K562 (cell line): ENCODE measurements at regions not wholly inside any gene's neighbourhood (a gene's known extent, or its start where the extent isn't known, plus 50 kb on each side); places are given as distances from the start of the nearest gene placed in this dataset.

Experiments
- ATAC-seq: fragments of 200-7000 bp; cut with Tn5 transposase; 3 replicates; pipeline ENCODE4 v1.9.1; 2020; ENCODE audit warnings: moderate library complexity
- BruUV-seq: library from RNA; stranded (reverse); fragments of 400-500 nt; replicated peaks from 2 replicates; lab custom pipeline; 2021; lab: Mats Ljungman, UMichigan
- CTCF ChIA-PET: fragments of 300-600 bp; formaldehyde crosslinking; extraction: SDS; loops from one replicate; lab custom pipeline; 2021; ENCODE audit warnings: low intra/inter-chr PET ratio; lab: Yijun Ruan, JAX
- POLR2A ChIA-PET: fragments of 300-600, 350-650 bp; sonication (Branson Sonifier 250); formaldehyde crosslinking; extraction: SDS; loops from one replicate; lab custom pipeline; 2021; ENCODE audit warnings: antibody characterized with exemption, inconsistent platforms; lab: Yijun Ruan, JAX
- DNase-seq, 4 experiments: peaks; one replicate each; pipeline versions ENCODE4 v3.0.0 to v3.0.0-alpha.2; 2011 to 2018; ENCODE audit warnings: low spot score in 3 of 4, mixed read lengths in 3 of 4; ENCODE audit errors: extremely low read depth in 1 of 4
- FAIRE-seq: peaks from 2 replicates; lab custom pipeline; 2011; peaks lifted over from hg19 to GRCh38; lab: Jason Lieb, UNC
- H2AFZ ChIP-seq: 2 replicates; pipeline ENCODE4 v1.6.0; 2011; ENCODE audit warnings: low read depth, low read length, control low read depth, inconsistent platforms
- H3K27ac ChIP-seq: fragments of 200-600 bp; 3 replicates; pipeline ENCODE4 v1.8.0; 2011; ENCODE audit warnings: low read depth, mild to moderate bottlenecking, control low read depth, inconsistent platforms, low read length, moderate library complexity, mixed read lengths; ENCODE audit errors: extremely low read depth
- H3K27me3 ChIP-seq, 2 experiments: fragments of 300-600 bp in 1 of 2; 2 replicates in 1 of 2; 3 replicates in 1 of 2; pipeline versions ENCODE4 v1.6.0 to v1.8.0; 2011; ENCODE audit warnings: inconsistent platforms in 2 of 2, low read length in 2 of 2, mild to moderate bottlenecking in 1 of 2, mixed read lengths in 1 of 2, moderate library complexity in 1 of 2; ENCODE audit not compliant: control insufficient read depth in 2 of 2, insufficient read depth in 2 of 2
- H3K36me3 ChIP-seq: fragments of 300-600 bp; 3 replicates; pipeline ENCODE4 v1.8.0; 2011; ENCODE audit warnings: mild to moderate bottlenecking, low read length, inconsistent platforms; ENCODE audit not compliant: control insufficient read depth, insufficient read depth
- H3K4me1 ChIP-seq, 2 experiments: fragments of 200-600 bp in 1 of 2; replicated peaks in 1 of 2; 2 replicates in 1 of 2; 3 replicates in 1 of 2; pipeline versions ENCODE4 v1.5.1 to v1.8.0; 2011; ENCODE audit warnings: inconsistent platforms in 2 of 2, low read length in 2 of 2, mild to moderate bottlenecking in 1 of 2, mixed read lengths in 1 of 2, moderate library complexity in 1 of 2; ENCODE audit not compliant: control insufficient read depth in 2 of 2, insufficient read depth in 2 of 2
- H3K4me2 ChIP-seq: 2 replicates; pipeline ENCODE4 v1.6.1; 2011; ENCODE audit warnings: low read length, control low read depth, inconsistent platforms, mixed read lengths; ENCODE audit not compliant: insufficient read depth
- H3K4me3 ChIP-seq: fragments of 200-600 bp; sonication (generic), shearing (Covaris generic); 2 replicates; pipeline ENCODE4 v1.5.1; 2016; ENCODE audit warnings: control low read depth, inconsistent platforms
- H3K79me2 ChIP-seq: fragments of 200-600 bp; 3 replicates; pipeline ENCODE4 v1.8.0; 2011; ENCODE audit warnings: low read length, inconsistent platforms; ENCODE audit not compliant: control insufficient read depth, insufficient read depth
- H3K9ac ChIP-seq, 2 experiments: 2 replicates each; pipeline versions ENCODE4 v1.6.0 to v1.6.1; 2011; ENCODE audit warnings: low read depth in 2 of 2, low read length in 2 of 2, control low read depth in 1 of 2, inconsistent platforms in 1 of 2, mild to moderate bottlenecking in 1 of 2, mixed read lengths in 1 of 2; ENCODE audit not compliant: insufficient read depth in 1 of 2
- H3K9me1 ChIP-seq: one replicate; pipeline ENCODE4 v1.6.0; 2011; ENCODE audit warnings: inconsistent platforms, mild to moderate bottlenecking, low read length, moderate library complexity; ENCODE audit not compliant: control insufficient read depth, insufficient read depth
- H3K9me3 ChIP-seq: replicated peaks from 2 replicates; pipeline ENCODE4 v1.5.1; 2011; ENCODE audit warnings: low read depth, low read length, inconsistent platforms; ENCODE audit not compliant: control insufficient read depth, insufficient read depth
- H4K20me1 ChIP-seq: replicated peaks from 2 replicates; pipeline ENCODE4 v1.6.1; 2011; ENCODE audit warnings: low read length, inconsistent platforms, mixed read lengths; ENCODE audit not compliant: control insufficient read depth, insufficient read depth
- BRD4 ChIP-seq: fragments of 200-600 bp; sonication (generic); IDR thresholded peaks from 2 replicates; pipeline ENCODE4 v1.6.1; 2017; ENCODE audit warnings: inconsistent platforms
- CBFB ChIP-seq: sonication (generic); formaldehyde crosslinking; IDR thresholded peaks from 2 replicates; pipeline ENCODE4 v1.4.0; 2020; ENCODE audit warnings: mild to moderate bottlenecking, missing genetic modification reagents
- ETV6 ChIP-seq, 3 experiments: fragments of 150-350 bp in 1 of 3; sonication (generic) in 1 of 3; formaldehyde crosslinking in 1 of 3; IDR thresholded peaks; 2 replicates each; pipeline versions ENCODE4 v1.6.1 to v1.8.0; 2014 to 2022; ENCODE audit warnings: borderline replicate concordance in 2 of 3, low read depth in 2 of 3, antibody characterized with exemption in 1 of 3, low read length in 1 of 3, mild to moderate bottlenecking in 1 of 3, missing genetic modification reagents in 1 of 3
- JUND ChIP-seq, 2 experiments: IDR thresholded peaks; 2 replicates in 1 of 2; 3 replicates in 1 of 2; pipeline ENCODE4 v1.6.1; 2011; ENCODE audit warnings: borderline replicate concordance in 2 of 2, low read depth in 2 of 2, low read length in 2 of 2, improper control_type of control experiment in 1 of 2, missing biosample characterization in 1 of 2, missing genetic modification characterization in 1 of 2, missing genetic modification reagents in 1 of 2
- KDM2B ChIP-seq: fragments of 250-450 bp; sonication (Bioruptor Pico); IDR thresholded peaks from 2 replicates; pipeline ENCODE4 v1.8.0; 2021; ENCODE audit warnings: mild to moderate bottlenecking, moderate library complexity
- MYC ChIP-seq, 2 experiments: fragments of 250-450 bp in 1 of 2; sonication (Bioruptor Pico) in 1 of 2; IDR thresholded peaks; 2 replicates each; pipeline versions ENCODE4 v1.5.1 to v1.6.1; 2012 to 2021; ENCODE audit warnings: low read depth in 2 of 2, borderline replicate concordance in 1 of 2, improper control_type of control experiment in 1 of 2, low read length in 1 of 2, mild to moderate bottlenecking in 1 of 2, moderate library complexity in 1 of 2
- PCBP2 ChIP-seq: fragments of 200-400 bp; formaldehyde crosslinking; IDR thresholded peaks from 2 replicates; pipeline ENCODE4 v1.6.1; 2018; ENCODE audit warnings: low read length, low read depth, mild to moderate bottlenecking, moderate library complexity; ENCODE audit not compliant: poor library complexity, severe bottlenecking
- POLR2H ChIP-seq: IDR thresholded peaks from 2 replicates; pipeline ENCODE4 v1.6.1; 2016; ENCODE audit warnings: missing genetic modification characterization, low read depth, mild to moderate bottlenecking, control low read depth, missing compliant biosample characterization, moderate library complexity
- ZC3H4 ChIP-seq: sonication (generic); formaldehyde crosslinking; IDR thresholded peaks from 2 replicates; pipeline ENCODE4 v1.9.0; 2021; ENCODE audit warnings: missing genetic modification reagents, borderline replicate concordance
- ZC3H8 ChIP-seq: fragments of 450-650 bp; IDR thresholded peaks from 2 replicates; pipeline ENCODE4 v1.6.1; 2017
- ZNF274 ChIP-seq: IDR thresholded peaks from 2 replicates; pipeline ENCODE4 v1.6.1; 2011; ENCODE audit warnings: low read depth, mild to moderate bottlenecking, low read length, moderate library complexity, borderline replicate concordance
- ZNF76 ChIP-seq: fragments of 250-450 bp; sonication (Bioruptor Pico); IDR thresholded peaks from 2 replicates; pipeline ENCODE4 v1.4.0; 2020; ENCODE audit warnings: mild to moderate bottlenecking, moderate library complexity, borderline replicate concordance
- in situ Hi-C: fragments of 300-500 bp; cut with MboI; formaldehyde crosslinking; loops from 4 replicates; pipeline ENCODE4 v1.15.0; 2018; ENCODE audit warnings: inconsistent platforms, mixed read lengths
- intact Hi-C: fragments of 100-400 bp; cut with micrococcal nuclease; formaldehyde crosslinking; loops from 2 replicates; pipeline ENCODE4 v1.14.2; 2022
- TF ChIP-seq, protein P1 (sequence below): fragments of 450-650 bp; IDR thresholded peaks from 2 replicates; pipeline ENCODE4 v1.6.1; 2016
- TF ChIP-seq, protein P2 (sequence below): sonication (generic); formaldehyde crosslinking; IDR thresholded peaks from 2 replicates; pipeline ENCODE4 v1.8.0; 2022; ENCODE audit warnings: mild to moderate bottlenecking, missing genetic modification reagents
- TF ChIP-seq, protein P3 (sequence below): IDR thresholded peaks from 2 replicates; pipeline ENCODE4 v1.6.1; 2014; ENCODE audit warnings: antibody characterized with exemption
- TF ChIP-seq, protein P4 (sequence below): fragments of 450-650 bp; formaldehyde crosslinking; IDR thresholded peaks from 2 replicates; pipeline ENCODE4 v1.4.0; 2020; ENCODE audit warnings: mild to moderate bottlenecking, moderate library complexity
- TF ChIP-seq, protein P5 (sequence below), 2 experiments: fragments of 250-450 bp in 1 of 2; fragments of 450-650 bp in 1 of 2; sonication (Bioruptor Pico) in 1 of 2; IDR thresholded peaks; 2 replicates each; pipeline versions ENCODE4 v1.6.1 to v1.8.0; 2016 to 2021; ENCODE audit warnings: mild to moderate bottlenecking in 2 of 2, moderate library complexity in 2 of 2, missing compliant biosample characterization in 1 of 2, missing genetic modification characterization in 1 of 2

DNA sequence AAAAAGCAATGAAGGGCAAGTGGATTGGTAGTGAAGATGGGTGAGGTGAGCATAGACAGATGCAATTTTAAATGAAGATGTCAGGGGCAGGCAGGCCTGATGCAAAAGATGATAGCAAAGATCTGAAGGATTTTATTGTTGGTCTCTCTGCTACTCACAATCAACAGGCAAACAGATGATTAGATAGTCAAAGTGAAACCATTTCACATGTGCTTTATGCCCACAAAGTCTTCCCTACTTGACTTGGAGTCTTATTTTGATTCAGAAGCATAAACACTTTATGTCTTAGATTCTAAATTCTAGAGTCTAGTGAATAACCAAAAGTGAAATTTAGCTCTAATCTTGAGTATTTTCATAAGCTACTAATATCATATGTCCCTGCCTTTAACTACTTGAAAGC lies 153.8 kb upstream of the HNRNPA3 start:
- no peak for DNase-seq
- intact Hi-C loops: no loop called here
- no peak overlapping the region for H3K4me2 ChIP-seq
- H3K4me3 ChIP-seq: no peak overlapping the region
- CTCF ChIA-PET: no interaction called here
- H3K36me3 ChIP-seq: no peaks in the 10 kb centered on the region
- no peak for ATAC-seq
- BruUV-seq: no TSS peak
- H3K9ac ChIP-seq: no peak overlapping the region
- no peak overlapping the region for H2AFZ ChIP-seq
- no peaks in the 10 kb centered on the region for H3K4me1 ChIP-seq
- FAIRE-seq: no peak
- in situ Hi-C loops: no loop called here
- no peaks in the 10 kb centered on the region for H3K9me1 ChIP-seq
- H3K9me3 ChIP-seq: no peaks in the 10 kb centered on the region
- TF ChIP-seq ZNF76 (CRISPR knock-in tag) (no peak), JUND (IDR thresholded peaks at IDR 0.05; ENCODE audit: borderline replicate concordance, low read depth, low read length) (no peak), JUND (tag; IDR thresholded peaks at IDR 0.05; ENCODE audit: borderline replicate concordance, low read depth, low read length) (no peak), PCBP2 (no peak), ETV6 (IDR thresholded peaks at IDR 0.05; ENCODE audit: borderline replicate concordance in 1 of 2, low read depth in 2 of 2, low read length in 1 of 2) (no peak), ETV6 (CRISPR knock-in tag; IDR thresholded peaks at IDR 0.05; ENCODE audit: borderline replicate concordance) (no peak), ZC3H8 (no peak), KDM2B (CRISPR knock-in tag) (no peak), POLR2H (no peak), BRD4 (no peak), ZNF274 (no peak), ZC3H4 (CRISPR knock-in tag) (no peak), CBFB (CRISPR knock-in tag) (no peak), MYC (IDR thresholded peaks at IDR 0.05; ENCODE audit: low read depth, low read length) (no peak), MYC (CRISPR knock-in tag; IDR thresholded peaks at IDR 0.05; ENCODE audit: borderline replicate concordance, low read depth) (no peak)
- TF ChIP-seq, protein P1, sequence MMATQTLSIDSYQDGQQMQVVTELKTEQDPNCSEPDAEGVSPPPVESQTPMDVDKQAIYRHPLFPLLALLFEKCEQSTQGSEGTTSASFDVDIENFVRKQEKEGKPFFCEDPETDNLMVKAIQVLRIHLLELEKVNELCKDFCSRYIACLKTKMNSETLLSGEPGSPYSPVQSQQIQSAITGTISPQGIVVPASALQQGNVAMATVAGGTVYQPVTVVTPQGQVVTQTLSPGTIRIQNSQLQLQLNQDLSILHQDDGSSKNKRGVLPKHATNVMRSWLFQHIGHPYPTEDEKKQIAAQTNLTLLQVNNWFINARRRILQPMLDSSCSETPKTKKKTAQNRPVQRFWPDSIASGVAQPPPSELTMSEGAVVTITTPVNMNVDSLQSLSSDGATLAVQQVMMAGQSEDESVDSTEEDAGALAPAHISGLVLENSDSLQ: no peak
- TF ChIP-seq, protein P2, sequence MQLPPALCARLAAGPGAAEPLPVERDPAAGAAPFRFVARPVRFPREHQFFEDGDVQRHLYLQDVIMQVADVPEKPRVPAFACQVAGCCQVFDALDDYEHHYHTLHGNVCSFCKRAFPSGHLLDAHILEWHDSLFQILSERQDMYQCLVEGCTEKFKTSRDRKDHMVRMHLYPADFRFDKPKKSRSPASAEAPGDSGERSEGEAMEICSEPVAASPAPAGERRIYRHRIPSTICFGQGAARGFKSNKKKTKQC (CRISPR knock-in tag): no peak
- TF ChIP-seq, protein P3, sequence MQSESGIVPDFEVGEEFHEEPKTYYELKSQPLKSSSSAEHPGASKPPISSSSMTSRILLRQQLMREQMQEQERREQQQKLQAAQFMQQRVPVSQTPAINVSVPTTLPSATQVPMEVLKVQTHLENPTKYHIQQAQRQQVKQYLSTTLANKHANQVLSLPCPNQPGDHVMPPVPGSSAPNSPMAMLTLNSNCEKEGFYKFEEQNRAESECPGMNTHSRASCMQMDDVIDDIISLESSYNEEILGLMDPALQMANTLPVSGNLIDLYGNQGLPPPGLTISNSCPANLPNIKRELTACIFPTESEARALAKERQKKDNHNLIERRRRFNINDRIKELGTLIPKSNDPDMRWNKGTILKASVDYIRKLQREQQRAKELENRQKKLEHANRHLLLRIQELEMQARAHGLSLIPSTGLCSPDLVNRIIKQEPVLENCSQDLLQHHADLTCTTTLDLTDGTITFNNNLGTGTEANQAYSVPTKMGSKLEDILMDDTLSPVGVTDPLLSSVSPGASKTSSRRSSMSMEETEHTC: no peak
- TF ChIP-seq, protein P4, sequence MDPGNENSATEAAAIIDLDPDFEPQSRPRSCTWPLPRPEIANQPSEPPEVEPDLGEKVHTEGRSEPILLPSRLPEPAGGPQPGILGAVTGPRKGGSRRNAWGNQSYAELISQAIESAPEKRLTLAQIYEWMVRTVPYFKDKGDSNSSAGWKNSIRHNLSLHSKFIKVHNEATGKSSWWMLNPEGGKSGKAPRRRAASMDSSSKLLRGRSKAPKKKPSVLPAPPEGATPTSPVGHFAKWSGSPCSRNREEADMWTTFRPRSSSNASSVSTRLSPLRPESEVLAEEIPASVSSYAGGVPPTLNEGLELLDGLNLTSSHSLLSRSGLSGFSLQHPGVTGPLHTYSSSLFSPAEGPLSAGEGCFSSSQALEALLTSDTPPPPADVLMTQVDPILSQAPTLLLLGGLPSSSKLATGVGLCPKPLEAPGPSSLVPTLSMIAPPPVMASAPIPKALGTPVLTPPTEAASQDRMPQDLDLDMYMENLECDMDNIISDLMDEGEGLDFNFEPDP (CRISPR knock-in tag): no peak
- TF ChIP-seq, protein P5, sequence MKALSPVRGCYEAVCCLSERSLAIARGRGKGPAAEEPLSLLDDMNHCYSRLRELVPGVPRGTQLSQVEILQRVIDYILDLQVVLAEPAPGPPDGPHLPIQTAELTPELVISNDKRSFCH (CRISPR knock-in tag; IDR thresholded peaks at IDR 0.05): no peak
- TF ChIP-seq, protein P5 (tag; IDR thresholded peaks at IDR 0.05): no peak
- TF ChIP-seq, all 486 proteins: peak for 0
- no peaks in the 10 kb centered on the region for H4K20me1 ChIP-seq
- POLR2A ChIA-PET: no interaction called here
- H3K27ac ChIP-seq: no peak overlapping the region
- H3K27me3 ChIP-seq: peaks cover 7 to 16% of the 10 kb centered on the region in 2 experiments; a peak in 3 of 5 replicates
- no peaks in the 10 kb centered on the region for H3K79me2 ChIP-seq
